Stimulated activated CD4-positive, alpha-beta T cell treated with anti-CD3 and anti-CD28 coated beads, Interleukin-1b, Interleukin-23, amount 100 ng/mL, for 1 hour (primary cell): ENCODE measurements at regions not wholly inside any gene's neighbourhood (a gene's known extent, or its start where the extent isn't known, plus 50 kb on each side); places are given as distances from the start of the nearest gene placed in this dataset.
A peak's percentile ranks its signal among the peaks of the same experiment; 100 is the strongest.

ENCODE experiments used
- DNase-seq, 2 donors: peaks; one replicate each; pipeline ENCODE4 v3.0.0-alpha.2; 2020; ENCODE audit warnings: low read depth in 2 of 2

DNA sequence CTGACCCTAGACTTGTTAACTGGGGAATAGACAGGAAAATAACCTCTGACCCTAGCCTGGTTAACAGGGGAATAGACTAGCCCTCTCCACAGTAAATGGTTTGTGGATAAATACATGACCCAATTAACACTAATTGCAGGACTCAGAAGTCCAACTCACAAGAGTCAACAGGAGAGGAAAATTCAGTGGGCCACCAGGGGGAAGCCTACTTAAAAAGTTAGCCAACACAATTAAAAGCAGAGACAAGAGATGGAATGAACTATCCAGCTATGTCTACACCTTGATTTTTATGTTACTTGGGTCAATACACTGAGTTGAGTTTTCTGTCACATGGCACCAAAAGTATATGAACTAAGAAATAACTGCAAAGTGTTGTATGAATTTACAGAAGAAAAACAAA lies 158.8 kb upstream of the SLC39A10 start:
- DNase-seq: peak; percentile 29 to 39

DNA sequence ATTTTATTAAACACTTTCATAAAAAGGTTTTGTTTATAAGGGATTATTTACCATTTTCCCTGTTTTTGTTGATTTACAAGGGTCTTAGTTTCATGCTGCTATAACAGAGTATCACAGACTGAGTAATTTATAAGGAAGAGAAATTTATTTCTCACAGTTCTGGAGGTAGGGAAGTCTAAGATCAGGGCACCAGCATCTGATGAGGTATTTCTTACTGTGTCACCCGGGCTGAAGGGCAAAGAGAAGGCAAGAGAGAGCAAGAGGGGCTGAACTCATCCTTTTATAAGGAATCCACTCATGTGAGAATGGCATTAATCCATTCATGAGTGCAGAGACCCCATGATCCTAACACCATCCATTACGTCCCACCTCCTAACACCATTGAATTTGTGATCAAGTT lies 160.0 kb upstream of the SLC39A10 start:
- DNase-seq: no peak

GRCh38 chr2:195495966-195496365 lies 161.1 kb upstream of the SLC39A10 start:
- no peak for DNase-seq

GRCh38 chr2:195495351-195495750 lies 161.7 kb upstream of the SLC39A10 start:
- DNase-seq: no peak

DNA sequence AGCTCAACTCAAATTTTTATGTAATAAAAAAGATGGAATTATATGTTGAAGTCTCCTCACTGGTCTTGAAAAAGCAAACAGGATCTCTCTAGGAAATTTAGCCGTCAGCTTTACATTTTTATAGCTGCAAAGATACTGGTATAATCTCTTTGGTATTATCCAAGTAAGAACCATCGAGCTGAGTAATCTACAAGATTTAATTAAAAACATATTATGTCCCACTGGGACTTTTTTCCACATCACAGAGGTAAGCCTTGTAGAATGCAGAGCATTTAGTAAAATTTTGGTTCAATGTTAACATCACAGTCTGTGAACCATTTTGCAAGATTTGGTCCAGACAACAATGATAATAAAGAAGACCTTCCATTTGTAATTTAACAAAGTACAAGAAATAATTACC lies 162.6 kb upstream of the SLC39A10 start:
- no peak for DNase-seq

DNA sequence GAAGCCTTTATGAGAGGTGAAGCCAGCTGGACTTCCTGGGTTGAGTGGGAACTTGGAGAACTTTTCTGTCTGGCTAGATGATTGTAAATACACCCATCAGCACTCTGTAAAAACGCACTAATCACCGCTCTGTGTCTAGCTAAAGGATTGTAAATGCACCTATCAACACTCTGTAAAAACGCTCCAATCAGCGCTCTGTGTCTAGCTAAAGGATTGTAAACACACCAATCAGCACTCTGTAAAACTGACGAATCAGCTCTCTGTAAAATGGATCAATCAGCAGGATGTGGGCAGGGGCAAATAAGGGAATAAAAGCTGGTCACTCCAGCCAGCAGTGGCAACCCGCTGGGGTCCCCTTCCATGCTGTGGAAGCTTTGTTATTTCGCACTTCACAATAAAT lies 163.6 kb upstream of the SLC39A10 start:
- DNase-seq: no peak

DNA sequence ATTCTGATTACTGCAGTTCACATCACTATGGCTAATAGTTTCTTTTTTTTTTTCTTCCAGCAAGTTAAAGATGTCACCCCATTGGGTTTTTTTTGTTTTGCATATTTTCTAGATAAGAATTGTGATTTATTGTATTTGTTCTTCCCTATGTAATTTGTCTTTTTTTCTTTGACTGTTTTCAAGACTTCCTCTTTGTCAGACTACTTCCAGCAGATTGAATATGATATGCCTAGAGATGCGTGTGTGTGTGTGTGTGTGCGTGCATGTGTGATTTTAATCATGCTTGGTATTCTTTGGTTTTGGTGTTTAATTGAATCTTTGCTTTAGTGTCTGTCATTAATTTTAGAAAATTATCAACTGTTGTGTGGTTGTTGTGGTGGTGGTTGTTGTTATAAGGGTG lies 166.7 kb upstream of the SLC39A10 start:
- no peak for DNase-seq

DNA sequence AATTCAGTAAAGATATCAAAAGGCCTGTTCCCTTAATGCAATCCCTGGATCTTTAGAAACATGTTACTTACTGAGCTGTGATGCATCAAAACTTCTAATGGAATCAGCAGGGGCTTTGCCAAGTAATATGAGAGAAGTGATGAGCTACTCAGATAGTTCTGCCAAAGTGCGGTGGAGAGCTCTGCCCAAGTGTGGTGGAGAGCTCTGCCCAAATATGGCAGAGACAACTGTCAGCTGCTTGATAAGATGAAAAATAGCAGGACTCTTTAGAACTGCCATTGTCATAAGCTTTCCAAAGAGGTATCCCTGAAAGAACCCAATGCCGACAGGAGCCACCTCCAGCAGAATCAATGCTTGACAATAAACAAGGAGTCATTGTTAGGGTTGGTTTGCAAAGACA lies 167.9 kb upstream of the SLC39A10 start:
- DNase-seq: no peak

GRCh38 chr2:195488567-195488966 lies 168.5 kb upstream of the SLC39A10 start:
- DNase-seq: no peak

DNA sequence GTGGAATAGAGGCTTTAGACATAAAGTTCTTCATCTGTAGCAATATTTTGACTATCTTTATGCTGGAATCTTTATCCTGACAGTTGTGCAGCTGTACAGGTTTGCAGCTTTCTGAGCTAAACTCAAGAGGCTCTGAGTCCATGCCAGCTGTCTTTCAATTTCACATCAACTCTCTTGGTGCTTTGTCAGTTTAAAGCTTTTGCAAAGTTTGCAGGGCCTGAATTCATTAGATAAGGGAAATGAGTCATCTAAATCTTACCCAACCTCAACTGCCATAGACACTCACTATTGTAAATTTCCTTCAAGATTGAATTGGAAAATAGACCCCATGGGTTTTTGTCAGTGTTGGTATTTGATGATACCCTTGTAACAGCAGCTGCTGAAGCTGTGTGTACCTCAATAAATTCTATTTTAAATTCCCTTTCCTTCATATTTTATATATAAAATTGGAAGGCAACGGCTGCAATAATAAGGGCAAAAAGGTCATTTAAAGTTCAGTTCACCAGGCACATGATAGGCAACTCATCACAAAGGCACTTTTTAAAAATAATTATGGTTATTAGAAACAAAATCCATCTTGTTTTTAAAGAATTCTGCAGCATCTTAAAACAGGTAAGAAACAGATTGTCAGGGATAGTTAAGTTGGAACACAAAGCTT lies 169.9 kb upstream of the SLC39A10 start:
- no peak for DNase-seq

DNA sequence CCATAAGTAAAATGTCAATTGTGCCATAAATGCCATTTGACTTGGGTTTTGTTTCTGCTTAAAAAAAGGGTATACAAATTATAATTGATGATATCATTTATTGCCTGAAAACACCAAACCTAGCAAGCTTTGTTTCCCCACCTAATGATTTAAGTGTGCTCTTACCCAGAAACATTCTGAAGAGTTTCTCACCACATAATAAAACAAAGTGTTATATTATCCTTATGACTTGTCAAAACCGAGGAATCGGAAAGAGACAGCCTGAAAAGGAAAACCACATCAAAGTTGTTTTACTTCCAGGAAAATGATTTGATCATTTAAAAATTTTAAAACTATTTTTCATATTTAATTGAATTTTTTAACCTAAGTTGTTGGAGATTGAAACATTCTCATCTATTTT lies 170.5 kb upstream of the SLC39A10 start:
- DNase-seq: no peak

DNA sequence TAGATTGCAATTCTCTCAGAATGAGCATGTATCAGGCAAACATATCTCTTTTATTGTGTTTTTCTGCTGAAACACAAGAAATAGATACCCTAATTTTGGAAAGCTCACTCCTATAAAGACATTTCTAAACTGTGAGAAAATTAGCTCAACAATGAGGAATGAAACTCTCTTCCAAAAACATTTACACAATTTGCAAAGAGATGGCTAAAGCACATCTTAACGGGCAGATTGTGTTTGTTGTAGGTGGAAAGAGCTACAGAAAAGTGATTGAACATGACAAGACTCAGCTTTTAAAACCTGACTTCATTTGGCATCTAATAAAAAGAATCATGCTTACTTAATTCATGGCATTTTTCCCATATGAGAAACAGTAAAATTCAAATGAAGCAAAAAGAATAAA lies 175.0 kb upstream of the SLC39A10 start:
- DNase-seq: no peak

DNA sequence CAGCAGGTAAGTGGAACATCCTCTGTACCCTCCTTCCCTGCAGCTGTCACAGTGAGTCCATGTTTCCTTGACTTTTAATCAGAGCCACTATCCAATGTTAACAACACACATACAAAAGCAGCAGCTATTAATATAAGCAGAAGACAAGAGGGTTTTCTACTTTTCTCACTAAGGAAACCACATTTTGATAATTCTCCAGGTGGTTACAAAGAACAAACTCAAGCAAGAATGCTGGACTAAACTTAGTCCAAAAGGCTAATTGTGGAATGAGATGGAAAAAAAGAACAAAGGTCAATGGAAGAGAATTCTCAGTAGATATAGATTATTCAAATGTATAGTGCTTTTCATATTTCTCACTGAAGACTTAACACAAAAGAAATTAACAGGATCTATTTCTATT lies 176.9 kb upstream of the SLC39A10 start:
- no peak for DNase-seq

DNA sequence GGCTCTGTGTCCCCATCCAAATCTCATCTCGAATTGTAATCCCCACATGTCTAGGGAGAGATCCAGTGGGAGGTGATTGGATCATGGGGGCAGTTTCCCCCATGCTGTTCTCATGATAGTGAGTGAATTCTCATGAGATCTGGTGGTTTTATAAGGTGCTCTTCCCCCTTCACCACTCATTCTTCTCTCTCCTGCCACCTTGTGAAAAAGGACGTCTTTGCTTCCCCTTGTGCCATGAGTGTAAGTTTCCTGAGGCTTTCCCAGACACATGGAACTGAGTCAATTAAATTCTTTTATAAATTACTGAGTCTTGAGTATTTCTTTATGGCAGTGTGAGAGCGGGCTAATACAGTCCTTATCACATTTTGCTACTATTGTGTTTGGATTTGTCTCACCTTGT lies 177.6 kb upstream of the SLC39A10 start:
- no peak for DNase-seq

- no peak for DNase-seq
These were observed 179.0 kb upstream of the SLC39A10 start for GRCh38 chr2:195477996-195478382.

DNA sequence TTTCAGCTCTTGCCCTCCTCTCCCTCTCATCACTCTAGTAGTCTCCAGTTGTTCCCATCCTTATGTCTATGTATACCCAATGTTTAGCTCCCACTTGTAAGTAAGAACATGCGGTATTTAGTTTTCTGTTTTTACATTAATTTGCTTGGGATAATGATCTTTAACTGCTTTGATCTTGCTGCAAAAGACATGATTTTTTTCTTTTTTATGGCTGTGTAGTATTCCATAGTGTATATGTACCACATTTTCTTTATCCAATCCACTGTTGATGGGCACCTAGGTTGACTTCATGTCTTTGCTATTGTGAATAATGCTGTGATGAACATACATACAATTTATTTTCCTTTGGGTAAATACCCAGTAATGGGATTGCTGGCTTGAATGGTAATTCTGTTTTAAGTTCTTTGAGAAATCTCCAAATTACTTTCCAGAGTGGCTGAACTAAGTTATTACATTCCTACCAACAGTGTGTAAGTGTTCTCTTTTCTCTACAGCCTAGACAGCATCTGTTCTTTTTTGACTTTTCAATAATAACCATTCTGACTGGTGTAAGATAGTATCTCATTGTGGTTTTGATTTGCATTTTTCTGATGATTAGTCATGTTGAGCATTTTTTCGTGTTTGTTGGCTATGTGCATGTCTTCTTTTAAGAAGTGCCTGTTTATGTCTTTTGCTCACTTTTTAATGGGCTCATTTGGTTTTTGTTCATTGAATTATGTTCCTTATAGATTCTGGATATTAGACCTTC lies 179.6 kb upstream of the SLC39A10 start:
- no peak for DNase-seq

DNA sequence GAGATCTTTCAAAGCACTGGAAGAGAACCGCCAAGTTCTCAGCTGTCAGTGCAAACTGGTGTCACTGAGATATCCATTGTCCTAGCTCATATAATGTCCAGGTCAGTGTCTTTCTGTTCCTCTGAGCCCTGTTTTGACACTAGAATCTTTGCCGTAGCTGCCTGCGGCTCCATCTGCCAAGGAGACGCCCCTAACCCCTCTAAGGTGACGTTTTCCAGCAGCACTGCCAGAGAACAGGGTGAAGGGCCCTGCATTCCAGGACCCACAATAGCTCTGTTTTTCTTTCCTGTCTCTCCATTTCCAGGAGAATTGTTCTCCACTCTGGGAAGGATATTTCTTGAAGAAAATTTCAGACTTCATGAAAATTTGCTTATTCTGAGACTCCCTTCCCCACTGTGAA lies 181.7 kb upstream of the SLC39A10 start:
- no peak for DNase-seq

GRCh38 chr2:195473862-195474261 lies 183.2 kb upstream of the SLC39A10 start:
- no peak for DNase-seq

DNA sequence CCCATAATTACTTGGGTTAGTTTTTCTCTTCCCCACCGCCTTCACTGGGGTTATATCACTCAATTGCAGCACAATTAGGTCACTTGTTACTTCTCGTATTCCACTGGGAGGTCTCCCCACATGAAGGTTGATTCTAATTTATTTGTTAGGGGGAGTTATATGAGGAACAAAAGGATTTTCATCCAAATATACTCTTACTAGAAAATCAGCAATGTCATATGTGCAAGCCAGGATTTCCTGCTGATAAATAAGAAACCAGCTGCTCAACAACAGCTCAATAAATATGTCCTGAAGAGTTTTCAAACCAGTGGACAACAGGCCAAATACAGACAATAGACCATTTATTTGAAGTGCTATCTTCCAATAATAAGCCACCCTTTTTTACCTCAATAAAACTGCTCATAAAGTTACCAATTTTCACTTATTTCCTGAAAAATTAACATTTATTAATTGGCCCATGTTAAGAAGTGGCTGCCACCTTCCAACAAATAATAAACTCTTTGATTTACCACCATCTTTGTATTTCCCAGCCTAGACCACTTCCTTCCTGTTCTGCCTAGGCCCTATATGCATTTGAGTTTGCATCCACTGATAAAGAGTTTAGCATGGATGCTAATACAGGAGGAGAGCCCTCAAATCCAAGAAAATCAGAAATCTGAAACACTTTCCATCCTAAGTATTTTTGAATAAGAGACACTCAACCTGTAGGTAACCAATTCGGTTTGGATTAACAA lies 184.4 kb upstream of the SLC39A10 start:
- DNase-seq: no peak

- no peak for DNase-seq
These were observed 185.2 kb upstream of the SLC39A10 start for GRCh38 chr2:195471807-195472206.

DNA sequence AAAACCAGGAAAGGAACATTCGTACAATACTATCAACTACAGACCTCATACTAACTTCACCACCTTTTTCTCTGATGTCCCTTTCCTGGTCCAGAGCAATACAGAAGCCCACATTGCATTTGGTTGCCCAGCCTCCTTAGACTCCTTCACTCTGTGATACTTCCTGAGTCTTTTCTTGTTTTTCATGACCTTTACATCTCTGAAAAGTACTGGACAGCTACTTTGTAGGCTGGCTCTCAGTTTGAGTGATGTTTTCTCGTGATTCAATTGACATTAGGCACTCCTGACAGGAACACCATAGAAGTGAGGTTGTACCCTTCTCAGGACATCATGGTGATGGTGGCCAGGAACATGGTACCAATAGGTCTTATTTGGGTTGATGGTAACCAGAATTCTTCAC lies 185.9 kb upstream of the SLC39A10 start:
- DNase-seq: no peak

DNA sequence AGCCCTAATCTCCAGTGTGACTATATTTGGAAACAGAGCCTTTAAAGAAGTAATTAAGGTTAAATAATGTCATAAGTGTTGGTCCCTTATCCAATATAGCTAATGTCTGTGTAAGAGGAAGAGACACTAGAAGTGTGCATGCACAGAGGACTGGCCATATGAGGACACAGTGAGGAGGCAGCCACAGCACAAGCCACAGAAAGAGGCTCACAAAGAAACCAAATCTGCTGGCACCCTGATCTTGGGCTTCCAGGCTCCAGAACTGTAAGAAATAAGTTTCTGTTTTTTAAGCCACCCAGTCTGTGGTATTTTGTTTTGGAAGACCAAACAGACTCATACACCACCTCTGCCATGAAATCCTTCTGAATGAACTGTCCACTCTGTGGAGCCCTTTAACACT lies 186.4 kb upstream of the SLC39A10 start:
- DNase-seq: no peak

GRCh38 chr2:195468771-195469170 lies 188.3 kb upstream of the SLC39A10 start:
- no peak for DNase-seq
